HEK293T (cell line): ENCODE measurements at regions not wholly inside any gene's neighbourhood (a gene's known extent, or its start where the extent isn't known, plus 50 kb on each side); places are given as distances from the start of the nearest gene placed in this dataset.

Experiments
- CTCF ChIA-PET: fragments of 350-600 bp; formaldehyde crosslinking; extraction: SDS; loops from one replicate; lab custom pipeline; 2021; ENCODE audit warnings: antibody characterized with exemption, inconsistent platforms; lab: Yijun Ruan, JAX
- POLR2A ChIA-PET: fragments of 350-600 bp; formaldehyde crosslinking; extraction: SDS; loops from one replicate; lab custom pipeline; 2020; ENCODE audit warnings: antibody characterized with exemption, inconsistent platforms; lab: Yijun Ruan, JAX
- DNase-seq: peaks from one replicate; pipeline ENCODE4 v3.0.0; 2012; ENCODE audit warnings: mixed read lengths; ENCODE audit errors: extremely low spot score
- ARNT ChIP-seq: fragments of 450-650 bp; IDR thresholded peaks from 2 replicates; pipeline ENCODE4 v1.6.1; 2017; ENCODE audit warnings: mild to moderate bottlenecking
- BHLHE40 ChIP-seq: fragments of 450-650 bp; IDR thresholded peaks from 2 replicates; pipeline ENCODE4 v1.6.1; 2016; ENCODE audit warnings: mild to moderate bottlenecking, moderate library complexity, borderline replicate concordance
- CTBP1 ChIP-seq: fragments of 450-650 bp; IDR thresholded peaks from 2 replicates; pipeline ENCODE4 v1.6.1; 2016; ENCODE audit warnings: borderline replicate concordance
- ELF4 ChIP-seq: fragments of 450-650 bp; IDR thresholded peaks from 2 replicates; pipeline ENCODE4 v1.6.1; 2017; ENCODE audit warnings: antibody characterized with exemption
- FOXA1 ChIP-seq: fragments of 450-650 bp; IDR thresholded peaks from 2 replicates; pipeline ENCODE4 v1.6.1; 2016; ENCODE audit warnings: mild to moderate bottlenecking
- FOXK2 ChIP-seq: fragments of 450-650 bp; IDR thresholded peaks from 2 replicates; pipeline ENCODE4 v1.6.1; 2016; ENCODE audit warnings: mild to moderate bottlenecking
- FOXM1 ChIP-seq: fragments of 450-650 bp; IDR thresholded peaks from 2 replicates; pipeline ENCODE4 v1.6.1; 2017; ENCODE audit warnings: mild to moderate bottlenecking, borderline replicate concordance
- HDGF ChIP-seq: fragments of 450-650 bp; IDR thresholded peaks from 2 replicates; pipeline ENCODE4 v1.6.1; 2017; ENCODE audit warnings: antibody characterized with exemption, borderline replicate concordance
- L3MBTL2 ChIP-seq: fragments of 450-650 bp; conservative IDR thresholded peaks from 2 replicates; pipeline ENCODE4 v1.6.1; 2016; ENCODE audit warnings: mild to moderate bottlenecking
- LEF1 ChIP-seq: fragments of 450-650 bp; IDR thresholded peaks from 2 replicates; pipeline ENCODE4 v1.6.1; 2017; ENCODE audit warnings: mild to moderate bottlenecking, borderline replicate concordance
- NFRKB ChIP-seq: fragments of 450-650 bp; IDR thresholded peaks from 2 replicates; pipeline ENCODE4 v1.6.1; 2016; ENCODE audit warnings: mild to moderate bottlenecking, moderate library complexity
- PKNOX1 ChIP-seq: fragments of 450-650 bp; IDR thresholded peaks from 2 replicates; pipeline ENCODE4 v1.6.1; 2016
- SP1 ChIP-seq: fragments of 450-650 bp; IDR thresholded peaks from 2 replicates; pipeline ENCODE4 v1.6.1; 2017
- SUZ12 ChIP-seq: fragments of 450-650 bp; IDR thresholded peaks from 2 replicates; pipeline ENCODE4 v1.6.1; 2016; ENCODE audit warnings: mild to moderate bottlenecking
- TARDBP ChIP-seq: fragments of 450-650 bp; IDR thresholded peaks from 2 replicates; pipeline ENCODE4 v1.6.1; 2016
- ZNF384 ChIP-seq: fragments of 450-650 bp; IDR thresholded peaks from 2 replicates; pipeline ENCODE4 v1.6.1; 2016

GRCh38 chr3:164514576-164514975, 563.7 kb downstream of the SI start:
- TF ChIP-seq TARDBP (no peak), CTBP1 (no peak), L3MBTL2 (no peak), LEF1 (no peak), FOXM1 (no peak), SUZ12 (no peak), PKNOX1 (no peak), ZNF384 (no peak), BHLHE40 (no peak), FOXK2 (no peak), ARNT (no peak), ELF4 (no peak), FOXA1 (no peak), NFRKB (no peak), HDGF (no peak), SP1 (no peak)
- CTCF ChIA-PET = no interaction called here
- DNase-seq = no peak
- POLR2A ChIA-PET = no interaction called here

- TF ChIP-seq L3MBTL2 = no peak
- TF ChIP-seq BHLHE40 = no peak
- CTCF ChIA-PET = no interaction called here
- no peak for DNase-seq
- POLR2A ChIA-PET = no interaction called here
Measured at GRCh38 chr3:164507886-164508285, 570.4 kb downstream of the SI start.

GRCh38 chr3:164498917-164499316, 579.4 kb downstream of the SI start:
- no peak for TF ChIP-seq L3MBTL2
- TF ChIP-seq ZNF384 = no peak
- no peak for TF ChIP-seq HDGF
- TF ChIP-seq LEF1 = no peak
- no peak for TF ChIP-seq ARNT
- no peak for TF ChIP-seq BHLHE40
- no peak for TF ChIP-seq NFRKB
- TF ChIP-seq FOXA1 = no peak
- no peak for TF ChIP-seq SP1
- TF ChIP-seq SUZ12 = no peak
- TF ChIP-seq CTBP1 = no peak
- no peak for TF ChIP-seq TARDBP
- TF ChIP-seq ELF4 = no peak
- TF ChIP-seq FOXM1 = no peak
- TF ChIP-seq PKNOX1 = no peak
- TF ChIP-seq FOXK2 = no peak

GRCh38 chr3:164488893-164489292, 589.4 kb downstream of the SI start:
- no peak for DNase-seq
- ChIA-PET POLR2A (no interaction called here), CTCF (no interaction called here)
- TF ChIP-seq NFRKB = no peak
- no peak for TF ChIP-seq ARNT
- no peak for TF ChIP-seq ELF4
- TF ChIP-seq PKNOX1 = no peak
- TF ChIP-seq L3MBTL2 = no peak
- no peak for TF ChIP-seq SP1
- no peak for TF ChIP-seq CTBP1
- no peak for TF ChIP-seq HDGF
- TF ChIP-seq BHLHE40 = no peak
- TF ChIP-seq FOXK2 = no peak
- TF ChIP-seq FOXA1 = no peak
- no peak for TF ChIP-seq SUZ12
- TF ChIP-seq LEF1 = no peak
- TF ChIP-seq FOXM1 = no peak
- TF ChIP-seq TARDBP = no peak
- no peak for TF ChIP-seq ZNF384

More at GRCh38 chr3:164498917-164499316, 579.4 kb downstream of the SI start:
- no peak for DNase-seq
- POLR2A ChIA-PET = no interaction called here
- CTCF ChIA-PET = no interaction called here

GRCh38 chr3:164486150-164486549, 592.1 kb downstream of the SI start:
- POLR2A ChIA-PET = no interaction called here
- CTCF ChIA-PET = no interaction called here
- no peak for DNase-seq
- TF ChIP-seq ARNT (no peak), FOXA1 (no peak), LEF1 (no peak), FOXM1 (no peak), L3MBTL2 (no peak), BHLHE40 (no peak), SUZ12 (no peak), NFRKB (no peak), HDGF (no peak), CTBP1 (no peak), SP1 (no peak), ELF4 (no peak), FOXK2 (no peak), TARDBP (no peak), ZNF384 (no peak), PKNOX1 (no peak)

- no peak for DNase-seq
- ChIA-PET CTCF (no interaction called here), POLR2A (no interaction called here)
- TF ChIP-seq ZNF384 (no peak), FOXA1 (no peak), ARNT (no peak), NFRKB (no peak), BHLHE40 (no peak), SUZ12 (no peak), L3MBTL2 (no peak), PKNOX1 (no peak), TARDBP (no peak), ELF4 (no peak), HDGF (no peak), FOXK2 (no peak), LEF1 (no peak), CTBP1 (no peak), SP1 (no peak), FOXM1 (no peak)
Measured at GRCh38 chr3:164479978-164480377, 598.3 kb downstream of the SI start.
